Muscle of arm (tissue), 1 donor: ENCODE measurements at regions not wholly inside any gene's neighbourhood (a gene's known extent, or its start where the extent isn't known, plus 50 kb on each side); places are given as distances from the start of the nearest gene placed in this dataset.
"Not testable (repeated sequence)": the region's sequence is repeated elsewhere in the genome, so short reads cannot be mapped to it uniquely, and the experiment has no call there.

ENCODE experiments used
- DNase-seq: peaks from one replicate; pipeline ENCODE4 v3.0.0-alpha.2; 2013

DNA sequence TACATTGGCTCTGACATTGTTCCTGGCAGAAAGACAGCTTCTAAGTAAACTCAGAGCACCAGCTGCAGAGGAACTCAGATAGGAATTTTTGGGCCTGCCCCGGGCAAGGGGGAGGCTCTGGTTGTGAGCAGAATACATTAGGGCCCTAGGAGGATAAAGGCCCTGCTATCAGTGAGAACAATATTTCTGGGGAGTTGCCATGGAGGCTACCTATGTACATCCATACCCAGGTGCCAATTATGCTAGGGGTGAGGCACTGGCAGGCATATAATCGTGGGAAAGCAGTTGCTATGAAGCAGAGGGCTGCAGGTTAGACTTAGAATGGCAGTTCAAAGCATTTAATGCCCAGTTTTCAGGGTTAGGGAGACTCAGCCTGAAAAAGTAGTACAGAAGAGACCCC is 273.5 kb upstream of the EDA2R start:
- no peak for DNase-seq

GRCh38 chrX:66902081-66902480 is 263.2 kb upstream of the EDA2R start:
- DNase-seq = no peak

DNA sequence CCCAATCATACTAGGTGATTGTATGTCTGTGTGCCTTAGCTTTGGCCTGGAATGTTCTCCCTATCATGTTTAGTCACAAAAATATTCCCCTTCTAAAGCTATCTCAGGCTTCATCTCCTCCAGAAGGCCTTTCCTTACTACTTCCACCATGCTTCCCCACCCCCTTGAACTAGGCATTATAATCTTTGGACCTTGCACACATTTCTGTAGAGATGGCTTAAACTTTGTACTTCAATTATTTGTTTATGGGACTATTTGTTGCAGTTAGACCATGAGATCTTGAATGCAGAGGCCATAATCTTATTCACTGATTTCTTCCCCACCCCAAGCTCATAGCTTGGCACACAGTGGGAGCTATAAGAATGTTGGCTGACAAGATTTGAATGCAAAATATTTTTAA is 262.0 kb upstream of the EDA2R start:
- no peak for DNase-seq

DNA sequence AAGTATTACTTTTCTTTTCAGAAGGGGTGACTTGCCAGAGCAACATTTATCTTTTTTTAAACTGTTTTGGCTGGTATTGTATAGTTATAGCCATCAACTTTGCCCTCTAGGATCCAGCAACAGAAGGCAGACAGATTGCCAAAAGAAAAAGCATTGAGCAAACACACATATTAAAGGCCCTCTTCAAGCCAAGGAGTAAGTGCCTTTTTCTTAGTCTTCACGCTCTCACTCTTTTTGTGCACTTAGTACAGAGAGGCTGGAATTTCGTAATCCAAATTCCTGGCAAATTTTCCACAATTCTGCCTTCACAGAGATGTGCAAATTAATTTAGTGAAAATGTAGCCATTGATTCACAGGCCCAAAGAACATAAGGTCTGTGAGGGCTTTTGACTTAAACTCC is 253.1 kb upstream of the EDA2R start:
- DNase-seq = no peak

GRCh38 chrX:66889418-66889817 is 250.5 kb upstream of the EDA2R start:
- no peak for DNase-seq

DNA sequence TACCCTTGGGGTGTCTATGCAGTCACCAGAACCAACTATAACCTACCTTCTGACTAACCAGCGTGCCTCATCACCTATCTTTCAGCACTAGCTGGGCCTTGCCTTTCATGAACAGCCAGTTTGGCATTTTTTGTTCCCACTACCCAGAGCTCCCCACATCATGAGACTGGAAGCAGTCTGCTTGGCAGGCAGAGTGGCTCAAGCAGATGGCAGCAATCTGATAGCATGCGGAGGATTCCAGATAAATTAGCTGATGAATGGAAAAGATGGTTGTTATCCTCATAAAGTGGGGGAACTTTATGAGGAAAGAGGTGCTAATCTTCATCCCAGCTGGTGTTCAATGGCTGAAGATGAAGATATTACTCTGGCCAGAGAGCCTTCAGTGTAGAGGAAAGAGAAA is 243.2 kb upstream of the EDA2R start:
- no peak for DNase-seq

GRCh38 chrX:66876776-66877175 is 237.9 kb upstream of the EDA2R start:
- DNase-seq = no peak

DNA sequence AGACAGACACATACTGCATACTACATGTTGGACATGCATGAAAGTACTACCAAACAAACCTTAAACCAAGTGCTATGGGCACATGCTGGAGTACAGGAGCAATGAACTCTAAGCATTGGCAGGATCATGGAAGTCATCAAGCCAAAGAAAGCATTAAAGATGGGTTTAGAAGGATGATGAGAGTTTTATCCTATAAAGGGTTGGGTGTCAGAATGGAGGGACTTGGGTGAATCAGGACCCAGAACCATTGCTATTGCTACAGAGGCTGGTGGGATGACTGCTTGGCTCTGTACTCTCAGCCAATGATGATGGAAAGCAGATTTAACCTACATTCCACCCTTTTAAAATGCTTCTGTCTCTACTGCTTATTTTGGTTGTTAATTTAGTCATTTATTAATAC is 233.9 kb upstream of the EDA2R start:
- no peak for DNase-seq

DNA sequence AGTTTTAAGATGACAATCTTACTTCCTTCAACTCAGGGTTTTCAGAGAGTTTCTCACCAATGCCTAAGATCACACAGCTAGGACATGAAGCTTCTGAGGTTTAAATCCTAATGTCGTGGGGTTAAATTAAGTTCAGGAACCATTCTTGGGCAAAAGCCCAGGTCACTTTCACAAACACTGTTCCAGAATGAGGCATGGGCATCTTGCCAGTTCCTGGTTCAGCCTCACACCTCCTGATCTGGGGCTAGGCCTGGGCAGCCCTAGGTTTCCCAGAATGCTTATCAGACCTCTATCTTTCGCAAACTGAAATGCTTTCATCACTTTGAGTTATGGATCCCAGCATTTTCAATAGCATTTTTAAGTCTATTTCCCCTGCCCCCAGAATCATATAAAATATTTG is 224.8 kb upstream of the EDA2R start:
- no peak for DNase-seq

- DNase-seq = no peak
Measured at GRCh38 chrX:66833426-66833825, 194.5 kb upstream of the EDA2R start.

- no peak for DNase-seq
Measured at GRCh38 chrX:66815227-66815626, 176.3 kb upstream of the EDA2R start.

GRCh38 chrX:66794514-66794913 is 155.6 kb upstream of the EDA2R start:
- DNase-seq = not testable (repeated sequence)

GRCh38 chrX:66766318-66766717 is 127.4 kb upstream of the EDA2R start:
- DNase-seq = no peak

DNA sequence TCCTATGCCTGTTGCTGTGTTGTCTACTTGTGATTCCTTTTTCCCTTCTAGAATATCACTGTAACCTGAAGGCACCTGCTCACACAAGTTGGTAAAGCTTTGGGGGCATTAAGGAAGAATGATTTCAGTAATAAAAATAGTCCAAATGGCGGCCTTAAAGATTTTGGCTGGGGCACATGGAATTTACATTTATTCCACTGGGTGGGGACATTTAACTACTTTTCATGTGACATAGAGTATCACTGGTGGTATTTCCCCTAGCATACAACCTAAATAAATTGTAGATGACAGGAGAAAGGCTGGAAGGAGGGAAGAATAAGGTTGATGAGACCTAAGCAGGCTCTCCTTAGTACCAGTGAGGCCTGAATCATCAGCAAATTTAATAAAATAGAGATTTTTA is 121.8 kb upstream of the EDA2R start:
- DNase-seq = no peak

GRCh38 chrX:66756717-66757116 is 117.8 kb upstream of the EDA2R start:
- DNase-seq = no peak

DNA sequence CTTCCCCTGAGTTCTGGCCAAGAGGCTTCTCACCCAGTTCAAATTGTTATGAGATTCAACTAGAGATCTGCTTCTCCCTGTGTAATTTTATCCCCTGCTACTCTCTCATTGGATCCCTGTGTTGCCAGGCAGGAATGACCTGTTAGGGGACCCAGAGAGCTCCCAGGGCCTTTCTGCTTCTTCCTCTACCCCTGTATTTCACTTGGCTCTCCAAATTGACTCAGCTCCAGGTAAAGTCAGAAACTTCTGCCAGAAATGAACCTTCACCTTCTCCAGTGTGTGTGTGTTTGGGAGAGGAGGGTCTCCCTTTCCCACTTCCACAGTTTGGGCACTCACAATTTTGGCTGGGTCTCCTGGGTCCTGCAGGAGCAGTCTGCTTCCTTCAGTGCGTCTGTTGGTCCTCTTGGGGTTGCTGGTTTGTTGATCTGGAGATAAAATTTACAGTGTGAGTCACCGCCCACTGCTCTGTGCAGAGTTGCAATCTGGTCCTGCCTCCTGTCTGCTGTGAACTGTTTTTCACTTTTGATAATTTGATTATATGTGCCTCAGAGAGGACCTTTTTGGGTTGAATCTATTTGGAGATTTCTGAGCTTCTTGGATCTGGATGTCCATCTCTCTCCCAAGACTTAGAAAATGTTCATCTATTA is 112.4 kb upstream of the EDA2R start:
- DNase-seq = no peak

DNA sequence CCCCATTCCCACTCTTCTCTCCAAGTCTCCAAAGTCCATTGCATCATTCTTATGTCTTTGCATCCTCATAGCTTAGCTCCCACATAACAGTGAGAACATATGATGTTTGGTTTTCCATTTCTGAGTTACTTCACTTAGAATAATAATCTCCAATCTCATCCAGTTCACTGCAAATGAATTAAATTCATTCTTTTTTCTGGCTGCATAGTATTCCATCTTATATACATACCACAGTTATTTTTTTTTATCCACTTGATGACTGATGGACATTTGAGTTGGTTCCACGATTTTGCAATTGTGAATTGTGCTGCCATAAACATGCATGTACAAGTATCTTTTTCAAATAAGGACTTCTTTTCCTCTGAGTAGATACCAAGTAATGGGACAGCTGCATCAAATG is 105.6 kb upstream of the EDA2R start:
- not testable (repeated sequence) for DNase-seq

GRCh38 chrX:66731398-66731797 is 92.5 kb upstream of the EDA2R start:
- peak; percentile 2 for DNase-seq

DNA sequence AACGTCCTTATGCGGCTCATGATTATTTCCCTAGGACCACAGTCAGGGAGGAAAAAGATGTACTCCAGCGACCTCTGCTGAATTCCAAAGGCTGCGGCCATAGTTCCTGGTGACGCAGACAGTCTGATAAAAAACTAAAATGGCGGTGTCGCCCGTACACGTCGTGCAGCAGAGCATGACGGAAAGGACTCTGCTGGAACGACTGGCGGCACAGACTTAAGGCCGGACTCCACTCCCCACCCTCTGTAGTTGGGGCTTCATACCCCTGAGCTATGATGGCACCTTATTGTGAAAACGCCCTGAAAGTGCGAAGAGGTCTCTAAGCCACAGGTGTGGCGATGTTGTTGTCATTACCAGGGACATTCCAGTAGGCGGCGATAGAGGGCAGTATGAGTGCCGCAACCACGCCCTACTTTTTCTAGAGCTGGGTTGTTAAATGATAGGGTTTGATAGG is 90.0 kb upstream of the EDA2R start:
- peak; percentile 43 for DNase-seq

DNA sequence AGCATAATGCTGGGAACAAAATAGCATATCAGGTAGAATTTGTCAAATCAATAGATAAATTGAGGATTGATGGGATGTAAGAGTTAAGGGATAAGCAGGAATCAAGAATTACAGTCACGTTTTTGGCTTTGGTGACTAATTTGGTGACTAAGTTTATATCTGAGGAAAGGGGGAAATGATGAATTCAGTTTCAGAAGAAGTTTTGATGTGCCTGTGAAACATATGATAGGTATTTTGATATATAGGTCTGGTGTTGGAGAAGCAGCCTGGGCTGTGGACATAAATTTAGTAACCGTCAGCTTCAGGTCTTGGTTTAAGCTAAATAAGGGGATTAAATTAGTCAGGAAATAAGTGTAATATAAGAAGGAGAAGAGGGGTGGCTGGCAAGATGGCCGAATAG is 79.0 kb upstream of the EDA2R start:
- no peak for DNase-seq

DNA sequence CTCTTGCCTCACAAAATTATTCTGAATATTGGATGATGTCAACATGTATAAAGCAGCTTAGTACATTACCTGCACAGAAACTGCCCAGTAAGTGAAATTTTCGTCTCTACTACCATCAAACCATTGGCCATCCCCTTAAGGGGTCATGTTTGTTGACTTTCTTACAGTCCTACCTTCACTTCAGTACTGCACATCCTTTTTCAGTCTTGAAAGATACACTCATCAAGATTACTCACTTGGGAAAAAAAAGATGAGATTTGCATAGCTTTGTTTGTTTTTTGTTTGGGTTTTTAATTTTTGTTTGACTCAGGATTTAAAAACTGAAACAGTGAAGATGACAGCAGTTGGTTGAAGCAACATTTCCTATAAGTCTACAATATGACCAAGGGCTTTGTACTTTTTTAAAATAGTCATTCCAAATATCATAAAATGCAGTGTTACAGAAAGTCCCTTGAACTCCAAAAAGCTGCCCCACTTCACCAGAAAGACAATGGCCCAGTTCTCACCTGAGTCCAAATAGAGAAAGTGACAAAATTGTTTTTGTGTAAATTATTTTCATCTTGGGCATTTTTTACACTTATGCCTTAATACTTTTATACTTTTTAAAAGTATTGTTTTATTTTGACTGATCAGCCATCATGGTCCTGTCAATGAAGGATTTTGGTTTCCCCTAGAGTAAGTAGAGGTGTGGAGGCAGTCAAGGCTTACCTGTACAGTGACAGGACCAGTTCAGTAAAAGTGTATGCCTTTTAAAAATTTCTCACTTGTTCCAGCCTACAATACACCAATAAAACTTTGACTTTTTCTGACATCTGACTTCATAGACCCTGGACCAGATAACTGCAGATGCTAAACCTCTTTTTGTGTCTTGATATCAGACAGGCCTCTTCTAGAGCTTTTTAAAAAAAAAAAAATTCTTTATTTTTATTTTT is 59.7 kb upstream of the EDA2R start:
- DNase-seq = no peak

DNA sequence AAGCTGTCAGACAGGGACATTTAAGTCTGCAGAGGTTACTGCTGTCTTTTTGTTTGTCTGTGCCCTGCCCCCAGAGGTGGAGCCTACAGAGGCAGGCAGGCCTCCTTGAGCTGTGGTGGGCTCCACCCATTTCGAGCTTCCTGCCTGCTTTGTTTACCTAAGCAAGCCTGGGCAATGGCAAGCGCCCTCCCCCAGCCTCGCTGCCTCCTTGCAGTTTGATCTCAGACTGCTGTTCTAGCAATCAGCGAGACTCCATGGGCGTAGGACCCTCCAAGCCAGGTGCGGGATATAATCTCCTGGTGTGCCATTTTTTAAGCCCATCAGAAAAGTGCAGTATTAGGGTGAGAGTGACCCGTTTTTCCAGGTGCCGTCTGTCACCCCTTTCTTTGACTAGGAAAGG is 53.6 kb upstream of the EDA2R start:
- not testable (repeated sequence) for DNase-seq
